ENCODE measurements at regions not wholly inside any gene's neighbourhood (a gene's known extent, or its start where the extent isn't known, plus 50 kb on each side); places are given as distances from the start of the nearest gene placed in this dataset.

GRCh38 chr13:104196611-104197010, 1130.4 kb upstream of the SLC10A2 start:
- no peak for DNase-seq (ENCODE audit: low read depth in 1 of 2, low spot score in 1 of 2)

GRCh38 chr13:104181526-104182231, 1115.5 kb upstream of the SLC10A2 start:
- no peak for DNase-seq (ENCODE audit: low read depth in 1 of 2, low spot score in 1 of 2)

DNA sequence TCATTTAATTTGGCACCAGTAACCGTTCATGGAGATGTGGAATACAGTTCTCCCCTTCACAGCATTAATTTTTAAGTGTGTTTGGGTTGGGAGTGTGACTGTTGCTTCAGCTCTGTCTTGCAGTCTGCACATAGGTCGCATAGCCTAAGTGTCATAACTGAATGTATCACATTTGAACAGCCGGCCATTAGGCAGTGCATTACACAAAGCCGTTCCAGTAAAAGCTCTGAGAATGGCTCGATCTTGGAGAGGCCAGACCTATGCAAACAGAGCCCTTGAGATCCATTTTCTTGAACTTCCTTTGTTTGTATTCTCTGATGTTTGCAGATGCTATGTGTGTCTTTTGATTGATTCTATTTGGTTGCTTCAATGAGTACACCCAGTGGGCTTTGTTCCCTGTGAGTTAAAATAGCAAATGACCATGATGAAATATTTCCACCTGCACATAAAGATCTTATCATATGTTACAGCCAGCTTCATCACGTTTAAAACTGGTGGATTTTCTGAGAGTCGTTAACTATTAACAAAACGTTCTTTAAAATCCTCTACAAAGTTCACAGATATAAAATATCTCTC, 1104.9 kb upstream of the SLC10A2 start:
- DNase-seq (ENCODE audit: low read depth in 1 of 2, low spot score in 1 of 2): no peak

DNA sequence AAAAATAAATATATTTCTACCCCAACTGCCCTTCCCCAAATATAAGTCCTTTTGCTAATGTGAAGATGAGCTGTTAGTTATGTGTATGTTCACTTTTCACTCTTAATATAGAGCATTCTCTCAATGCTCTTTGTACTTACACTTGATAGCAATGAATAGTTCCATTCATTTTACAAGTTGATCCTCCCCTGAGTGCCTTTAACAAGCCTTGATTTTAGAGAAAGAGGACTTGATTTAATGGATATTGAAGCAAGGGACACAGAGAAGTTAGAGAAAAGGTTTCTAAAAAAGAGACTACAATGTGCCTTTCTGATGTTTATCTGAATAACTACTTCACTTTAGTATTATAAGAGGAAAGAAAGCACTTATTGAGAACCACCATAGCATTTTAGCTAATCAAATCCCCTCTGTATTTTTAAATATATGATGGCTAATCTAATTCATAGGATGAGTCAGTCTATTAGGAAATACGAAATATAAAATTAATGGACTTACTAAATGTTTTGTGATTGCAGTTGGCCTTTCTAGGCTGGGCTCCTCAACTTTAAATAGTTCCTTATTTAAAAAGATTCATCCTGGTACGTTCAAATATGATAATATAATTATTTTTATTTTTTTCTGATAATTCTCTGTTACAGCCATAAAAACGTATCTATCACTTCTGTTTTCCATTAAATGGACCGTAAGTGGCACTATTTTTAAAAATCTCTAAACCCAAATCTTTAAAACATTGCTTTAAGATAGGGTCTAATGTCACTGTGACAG, 1097.8 kb upstream of the SLC10A2 start:
- no peak for DNase-seq (ENCODE audit: low read depth in 1 of 2, low spot score in 1 of 2)

DNA sequence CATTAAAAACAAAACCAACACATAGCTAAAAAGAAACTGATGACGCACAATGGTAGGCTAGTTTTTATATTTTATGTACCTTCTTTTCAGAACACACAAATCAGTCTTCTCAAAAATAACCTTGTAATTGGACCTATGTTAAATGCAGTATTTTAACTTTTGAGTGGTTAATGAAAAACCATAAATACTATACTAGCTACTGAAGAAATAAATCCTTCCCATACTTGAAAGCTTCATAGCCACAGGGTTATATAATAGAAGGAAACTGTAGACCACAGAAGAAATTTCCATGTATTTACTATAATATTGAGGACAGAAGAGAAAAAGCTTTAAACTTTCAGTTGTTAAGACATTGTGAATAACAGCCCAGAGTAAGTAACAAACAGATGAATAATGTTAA, 1094.3 kb upstream of the SLC10A2 start:
- DNase-seq (ENCODE audit: low read depth in 1 of 2, low spot score in 1 of 2): no peak

DNA sequence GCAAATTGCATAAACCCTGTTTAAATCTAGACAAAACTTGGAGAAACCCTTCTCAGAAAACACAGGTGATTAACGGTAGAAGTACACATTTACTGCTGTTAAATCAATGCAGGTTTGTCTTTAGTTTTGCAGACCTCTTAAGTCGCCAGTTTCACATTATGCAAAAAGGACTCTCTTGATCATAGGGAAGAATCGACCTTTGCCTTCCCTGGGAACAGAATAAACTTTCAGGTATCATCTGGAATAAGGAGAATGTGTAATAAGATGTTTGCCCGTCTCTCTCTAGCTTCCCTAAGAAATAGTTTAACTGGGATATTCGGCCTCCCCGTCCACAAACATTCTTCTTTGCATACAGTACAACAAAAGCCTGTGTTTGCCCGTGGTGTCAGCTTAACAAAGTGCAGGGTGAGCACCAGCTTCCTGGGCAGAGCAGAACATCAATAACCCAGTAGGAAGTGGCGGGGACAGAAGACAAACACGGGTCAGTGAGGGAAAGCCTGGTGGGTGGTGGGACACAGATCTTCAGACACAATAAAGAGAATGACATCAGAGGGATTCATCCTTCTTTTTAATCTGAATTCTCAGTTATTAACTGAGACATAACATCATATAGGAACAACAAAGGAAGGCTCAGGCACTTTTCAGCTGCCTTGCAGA, 1077.7 kb upstream of the SLC10A2 start:
- DNase-seq (ENCODE audit: low read depth in 1 of 2, low spot score in 1 of 2): no peak

GRCh38 chr13:104140552-104140951, 1074.3 kb upstream of the SLC10A2 start:
- no peak for DNase-seq (ENCODE audit: low read depth in 1 of 2, low spot score in 1 of 2)

DNA sequence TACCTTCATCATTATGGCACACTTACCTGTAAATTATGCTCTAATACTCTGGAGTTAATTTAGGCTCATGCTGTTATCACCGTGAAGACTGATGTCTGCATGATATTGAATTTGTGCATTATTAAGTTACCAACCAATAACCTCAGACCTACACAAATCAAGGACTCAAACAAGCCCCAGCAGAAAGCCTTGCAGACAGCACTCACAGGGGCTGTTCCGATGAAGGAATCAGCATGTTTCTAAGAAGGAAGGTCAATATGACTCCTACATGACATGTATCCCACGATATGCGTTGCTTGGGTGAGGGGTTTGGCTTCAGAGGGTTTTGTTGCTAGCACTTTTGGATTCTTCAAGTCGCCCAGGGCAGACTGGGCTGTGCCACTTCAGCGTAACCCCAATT, 1071.2 kb upstream of the SLC10A2 start:
- DNase-seq (ENCODE audit: low read depth in 1 of 2, low spot score in 1 of 2): no peak

GRCh38 chr13:104132849-104133248, 1066.6 kb upstream of the SLC10A2 start:
- no peak for DNase-seq (ENCODE audit: low read depth in 1 of 2, low spot score in 1 of 2)

- no peak for DNase-seq (ENCODE audit: low read depth in 1 of 2, low spot score in 1 of 2)
These were observed 1047.9 kb upstream of the SLC10A2 start for GRCh38 chr13:104114101-104114500.

- no peak for DNase-seq (ENCODE audit: low read depth in 1 of 2, low spot score in 1 of 2)
These were observed 1044.8 kb upstream of the SLC10A2 start for GRCh38 chr13:104111031-104111430.

GRCh38 chr13:104106705-104107393, 1040.6 kb upstream of the SLC10A2 start:
- DNase-seq (ENCODE audit: low read depth in 1 of 2, low spot score in 1 of 2): no peak

- DNase-seq (ENCODE audit: low read depth in 1 of 2, low spot score in 1 of 2): no peak
These were observed 1039.5 kb upstream of the SLC10A2 start for GRCh38 chr13:104105418-104106355.

GRCh38 chr13:104099750-104100149, 1033.5 kb upstream of the SLC10A2 start:
- DNase-seq (ENCODE audit: low read depth in 1 of 2, low spot score in 1 of 2): no peak

DNA sequence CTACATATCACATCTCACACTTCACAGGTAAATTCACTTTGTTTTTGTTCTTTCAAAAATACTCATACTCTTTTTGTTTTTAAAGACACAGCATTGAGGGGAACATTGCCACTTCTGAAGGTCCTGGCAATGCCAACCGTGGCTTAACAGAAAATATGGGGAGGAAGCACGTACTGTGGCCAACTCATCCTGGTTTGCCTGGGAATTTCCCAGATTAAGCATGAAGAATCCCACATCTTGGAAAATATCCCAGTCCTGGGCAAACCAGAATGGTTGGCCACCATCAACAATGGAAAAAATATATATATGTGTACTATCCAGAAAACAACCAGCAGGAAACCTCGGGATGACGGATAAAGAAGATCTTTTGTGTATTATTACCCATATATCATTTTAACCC, 1032.2 kb upstream of the SLC10A2 start:
- DNase-seq (ENCODE audit: low read depth in 1 of 2, low spot score in 1 of 2): no peak

DNA sequence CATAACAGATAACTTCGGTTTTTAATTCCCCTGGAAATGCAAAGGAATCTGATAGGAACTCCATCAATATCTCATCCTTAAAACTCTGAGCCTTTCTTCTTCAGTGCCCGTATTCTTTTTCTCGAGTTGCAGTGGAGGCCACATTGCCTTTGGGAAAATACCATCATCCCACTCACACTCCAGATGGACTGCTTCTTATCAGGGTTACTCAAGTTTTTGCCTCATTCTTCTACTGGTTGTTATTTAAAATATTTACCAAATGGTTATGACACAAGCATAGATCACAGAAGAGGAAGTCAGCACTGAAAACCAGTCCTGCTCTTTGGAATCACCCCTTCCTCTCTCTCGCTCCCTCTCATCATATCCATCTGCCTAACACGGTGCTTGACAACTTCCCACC, 1020.5 kb upstream of the SLC10A2 start:
- DNase-seq (ENCODE audit: low read depth in 1 of 2, low spot score in 1 of 2): no peak

- no peak for DNase-seq (ENCODE audit: low read depth in 1 of 2, low spot score in 1 of 2)
These were observed 1020.0 kb upstream of the SLC10A2 start for GRCh38 chr13:104086210-104086609.

GRCh38 chr13:104085611-104086010, 1019.4 kb upstream of the SLC10A2 start:
- no peak for DNase-seq (ENCODE audit: low read depth in 1 of 2, low spot score in 1 of 2)

DNA sequence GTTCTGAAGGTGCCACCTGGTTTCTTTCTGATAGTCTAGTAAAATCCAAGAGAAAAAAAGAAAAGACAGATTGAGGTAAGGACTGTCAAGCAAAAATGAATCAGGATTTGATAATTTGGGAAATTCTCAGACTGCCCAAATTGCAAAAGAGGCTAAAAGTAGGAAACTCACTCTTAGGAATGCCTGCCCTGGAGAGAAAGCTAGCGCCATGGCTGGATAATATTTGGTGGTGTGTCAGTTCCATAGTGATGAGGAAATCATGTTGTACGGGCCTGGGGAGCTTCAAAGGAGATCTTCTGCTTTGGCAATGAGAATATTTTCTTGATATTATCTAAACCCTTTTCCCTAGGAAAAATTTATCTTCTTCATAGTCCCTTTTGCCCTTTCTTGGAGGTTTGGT, 1008.1 kb upstream of the SLC10A2 start:
- no peak for DNase-seq (ENCODE audit: low read depth in 1 of 2, low spot score in 1 of 2)

DNA sequence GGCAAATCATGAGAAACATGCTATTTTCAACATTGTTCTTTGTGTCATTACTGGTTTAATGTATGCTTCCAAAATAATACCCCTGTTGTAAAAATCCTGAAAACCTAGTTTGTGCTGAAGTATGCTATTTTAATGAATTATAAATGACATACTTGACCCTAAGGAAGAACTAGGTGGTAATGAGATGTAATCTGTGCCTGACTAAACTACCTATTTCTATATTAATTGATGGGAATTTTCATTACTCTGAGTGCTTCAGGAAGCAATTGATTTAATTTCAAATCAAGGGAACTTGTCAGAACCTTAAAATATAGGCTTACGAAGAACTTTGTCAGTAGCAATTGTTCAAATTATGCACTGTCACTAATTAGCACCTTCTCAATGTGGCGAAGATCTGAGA, 1005.6 kb upstream of the SLC10A2 start:
- no peak for DNase-seq (ENCODE audit: low read depth in 1 of 2, low spot score in 1 of 2)
